Stomach (tissue), 8 donors: ENCODE measurements at regions not wholly inside any gene's neighbourhood (a gene's known extent, or its start where the extent isn't known, plus 50 kb on each side); places are given as distances from the start of the nearest gene placed in this dataset.

Source experiments
- DNase-seq, 2 donors: peaks; one replicate each; pipeline versions ENCODE4 v3.0.0 to v3.0.0-alpha.2; 2013 to 2019
- H3K27ac ChIP-seq, 5 donors: fragments of 200-600 bp in 4 of 5; sonication (generic) in 4 of 5; one replicate each; pipeline ENCODE4 v1.5.1; 2013 to 2019; ENCODE audit warnings: mild to moderate bottlenecking in 1 of 5, moderate library complexity in 1 of 5
- H3K27me3 ChIP-seq, 3 donors: fragments of 200-600 bp; sonication (generic); one replicate each; pipeline ENCODE4 v1.5.1; 2017 to 2019; ENCODE audit warnings: mixed run types in 1 of 3
- H3K36me3 ChIP-seq, 4 donors: fragments of 200-600 bp; sonication (generic); 1 replicate in 3 of 4; 2 replicates in 1 of 4; pipeline ENCODE4 v1.5.1; 2016 to 2019
- H3K4me1 ChIP-seq, 4 donors: fragments of 200-600 bp; sonication (generic); one replicate each; pipeline ENCODE4 v1.5.1; 2016 to 2019
- H3K4me3 ChIP-seq, 4 donors: fragments of 200-600 bp; sonication (generic) in 3 of 4; one replicate each; pipeline ENCODE4 v1.5.1; 2016 to 2019; ENCODE audit warnings: mild to moderate bottlenecking in 1 of 4
- H3K9me3 ChIP-seq, 4 donors: fragments of 200-600 bp; sonication (generic); one replicate each; pipeline ENCODE4 v1.5.1; 2016 to 2019
- CTCF ChIP-seq, 7 experiments: fragments of 450-650 bp in 4 of 7; fragments of 200-600 bp in 3 of 7; sonication (generic) in 3 of 7; IDR thresholded peaks; one replicate each; pipeline ENCODE4 v1.5.1; 2016 to 2019; ENCODE audit warnings: antibody characterized with exemption in 7 of 7, control low read depth in 2 of 7, mild to moderate bottlenecking in 1 of 7
- EP300 ChIP-seq: sonication (generic); formaldehyde crosslinking; IDR thresholded peaks from one replicate; pipeline ENCODE4 v1.6.1; 2017; ENCODE audit warnings: antibody characterized with exemption
- POLR2A ChIP-seq, 4 donors: fragments of 450-650 bp; IDR thresholded peaks; one replicate each; pipeline ENCODE4 v1.6.1; 2016; ENCODE audit warnings: antibody characterized with exemption in 4 of 4, control low read depth in 2 of 4, mild to moderate bottlenecking in 1 of 4, moderate library complexity in 1 of 4
- POLR2AphosphoS5 ChIP-seq, 3 donors: sonication (generic); formaldehyde crosslinking; IDR thresholded peaks; one replicate each; pipeline ENCODE4 v1.6.1; 2016; ENCODE audit warnings: antibody characterized with exemption in 3 of 3
- WGBS, 5 donors: extraction: QIAGEN DNeasy Blood & Tissue Kit in 3 of 5; methylation state at CpG; one replicate each; pipeline versions ENCODE4 v1.1.5 to v1.1.7; 2013 to 2018; 5-methylcytosine and 5-hydroxymethylcytosine counted together
- intact Hi-C: fragments of 100-400 bp; cut with DNase I; formaldehyde crosslinking; loops from one replicate; pipeline ENCODE4 v1.15.1; 2023; ENCODE audit warnings: low total_unique reads
- donor health status: healthy with polysubstance abuse.
- donor health status: Bipolar disorder and iron deficiency.
- donor health status: healthy.

DNA sequence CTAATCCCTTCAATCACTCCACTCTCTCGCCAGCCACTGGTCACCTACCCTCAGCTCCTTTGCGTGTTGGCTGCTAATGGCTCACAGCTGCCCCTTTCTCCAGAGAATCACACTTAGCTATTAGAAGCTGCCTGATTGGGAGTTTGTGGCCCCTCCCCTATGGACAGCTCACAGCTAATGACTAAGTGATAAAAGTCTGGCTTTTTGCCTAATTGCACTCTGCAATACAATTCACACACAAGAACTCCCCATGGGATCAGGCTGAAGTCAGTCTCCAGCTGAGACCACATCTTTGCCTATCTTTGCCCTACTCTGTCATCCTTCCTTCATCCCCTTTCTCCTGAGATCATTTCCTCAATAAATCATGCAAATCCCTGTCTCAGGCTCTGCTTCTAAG, 701.9 kb upstream of the RAB6C start:
- TF ChIP-seq EP300 (no peak), POLR2AphosphoS5 (IDR thresholded peaks at IDR 0.05) (no peak), POLR2A (IDR thresholded peaks at IDR 0.05) (no peak), CTCF (IDR thresholded peaks at IDR 0.05) (no peak)
- peaks cover 0 to 11% (median 0%) of the 10 kb centered on the region in 4 donors for H3K9me3 ChIP-seq
- no peak overlapping the region for H3K4me3 ChIP-seq
- DNase-seq, result no peak
- H3K36me3 ChIP-seq, result no peaks in the 10 kb centered on the region
- no peaks in the 10 kb centered on the region for H3K27me3 ChIP-seq
- H3K4me1 ChIP-seq, result no peaks in the 10 kb centered on the region
- no peak overlapping the region for H3K27ac ChIP-seq
- 79 to 88% (median 83%) methylated on average over 2 of the region's 2 CpGs for WGBS, 5 donors
- intact Hi-C loops, result no loop called here

DNA sequence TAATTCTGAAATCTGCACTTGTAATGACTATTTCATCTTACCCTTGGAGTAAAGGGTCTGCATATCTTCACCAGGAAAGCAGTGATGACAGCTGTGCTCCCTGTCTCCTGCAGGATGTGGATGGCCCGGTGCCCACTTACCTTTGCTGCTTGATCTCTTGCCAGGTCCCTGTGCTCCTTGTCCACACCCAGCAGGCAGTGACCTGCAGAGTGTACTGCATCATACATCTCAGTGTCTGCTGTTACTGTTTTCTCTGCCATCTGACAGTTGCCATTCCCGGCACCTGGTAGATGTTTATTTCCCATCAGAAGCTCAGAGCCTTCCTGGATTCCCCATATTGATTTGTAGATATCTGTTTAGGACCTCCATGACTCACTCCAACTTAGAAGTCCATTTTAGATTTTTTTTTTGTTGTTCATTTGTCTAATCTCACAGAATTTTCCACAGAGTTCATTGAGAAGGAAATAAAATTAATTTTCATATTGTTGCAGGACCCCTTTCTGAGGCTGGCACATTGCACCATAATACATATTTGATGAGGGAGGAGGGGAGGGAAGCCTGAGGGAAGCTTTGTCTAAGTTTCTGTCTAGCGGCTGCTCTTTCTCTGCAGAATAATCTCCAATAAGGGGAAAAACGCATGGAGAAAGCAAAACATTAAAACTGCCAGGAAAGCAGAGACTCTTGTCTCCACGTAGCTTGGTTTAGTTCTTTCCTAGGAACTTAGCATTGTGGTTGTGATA, 697.5 kb upstream of the RAB6C start:
- no peaks in the 10 kb centered on the region for H3K36me3 ChIP-seq
- intact Hi-C loops, result no loop called here
- H3K4me1 ChIP-seq, result no peaks in the 10 kb centered on the region
- 69 to 72% (median 70%) methylated on average over 5 of the region's 5 CpGs for WGBS, 5 donors
- H3K27me3 ChIP-seq, result no peaks in the 10 kb centered on the region
- H3K9me3 ChIP-seq, result peaks cover 0 to 11% (median 0%) of the 10 kb centered on the region in 4 donors
- no peak overlapping the region for H3K4me3 ChIP-seq
- TF ChIP-seq POLR2A (IDR thresholded peaks at IDR 0.05), result no peak
- TF ChIP-seq CTCF (IDR thresholded peaks at IDR 0.05), result no peak
- no peak for TF ChIP-seq EP300
- TF ChIP-seq POLR2AphosphoS5 (IDR thresholded peaks at IDR 0.05), result no peak
- DNase-seq, result no peak
- no peak overlapping the region for H3K27ac ChIP-seq

- DNase-seq, result no peak
- H3K36me3 ChIP-seq, result no peaks in the 10 kb centered on the region
- intact Hi-C loops, result no loop called here
- no peak overlapping the region for H3K27ac ChIP-seq
- peaks cover 0 to 3% (median 0%) of the 10 kb centered on the region in 4 donors for H3K9me3 ChIP-seq
- H3K4me1 ChIP-seq, result no peaks in the 10 kb centered on the region
- TF ChIP-seq CTCF (IDR thresholded peaks at IDR 0.05) (no peak), POLR2A (IDR thresholded peaks at IDR 0.05) (no peak), EP300 (no peak), POLR2AphosphoS5 (IDR thresholded peaks at IDR 0.05) (no peak)
- no peaks in the 10 kb centered on the region for H3K27me3 ChIP-seq
- H3K4me3 ChIP-seq, result no peak overlapping the region
Observed at GRCh38 chr2:129285012-129285411, 694.5 kb upstream of the RAB6C start.

GRCh38 chr2:129293326-129293725, 686.1 kb upstream of the RAB6C start:
- H3K36me3 ChIP-seq, result no peaks in the 10 kb centered on the region
- intact Hi-C loops, result no loop called here
- H3K4me3 ChIP-seq, result no peak overlapping the region
- H3K4me1 ChIP-seq, result peaks cover 0 to 6% (median 1%) of the 10 kb centered on the region in 4 donors
- no peaks in the 10 kb centered on the region for H3K9me3 ChIP-seq
- no peaks in the 10 kb centered on the region for H3K27me3 ChIP-seq
- 0 to 53% (median 3%) methylated on average over 1 of the region's 1 CpG for WGBS, 5 donors
- no peak for DNase-seq
- no peak for TF ChIP-seq CTCF (IDR thresholded peaks at IDR 0.05)
- TF ChIP-seq POLR2AphosphoS5 (IDR thresholded peaks at IDR 0.05), result no peak
- TF ChIP-seq EP300, result no peak
- no peak for TF ChIP-seq POLR2A (IDR thresholded peaks at IDR 0.05)
- no peak overlapping the region for H3K27ac ChIP-seq
